ENCODE measurements at regions not wholly inside any gene's neighbourhood (a gene's known extent, or its start where the extent isn't known, plus 50 kb on each side); places are given as distances from the start of the nearest gene placed in this dataset.

- DNase-seq, result no peak
Observed at GRCh38 chr2:133816037-133816436, 247.8 kb upstream of the NCKAP5 start.

GRCh38 chr2:133817680-133818566, 249.7 kb upstream of the NCKAP5 start:
- no peak for DNase-seq

- no peak for DNase-seq
Observed at GRCh38 chr2:133818661-133819060, 250.4 kb upstream of the NCKAP5 start.

- no peak for DNase-seq
Observed at GRCh38 chr2:133819906-133820305, 251.6 kb upstream of the NCKAP5 start.

GRCh38 chr2:133821107-133821760, 253.0 kb upstream of the NCKAP5 start:
- DNase-seq, result no peak

GRCh38 chr2:133822517-133823225, 254.4 kb upstream of the NCKAP5 start:
- no peak for DNase-seq

GRCh38 chr2:133823226-133823550, 254.9 kb upstream of the NCKAP5 start:
- no peak for DNase-seq

- no peak for DNase-seq
Observed at GRCh38 chr2:133824869-133825268, 256.6 kb upstream of the NCKAP5 start.

- no peak for DNase-seq
Observed at GRCh38 chr2:133825778-133826177, 257.5 kb upstream of the NCKAP5 start.

- DNase-seq, result no peak
Observed at GRCh38 chr2:133828913-133829312, 260.6 kb upstream of the NCKAP5 start.

GRCh38 chr2:133829450-133830020, 261.3 kb upstream of the NCKAP5 start:
- no peak for DNase-seq

- DNase-seq, result no peak
Observed at GRCh38 chr2:133833746-133834145, 265.5 kb upstream of the NCKAP5 start.

GRCh38 chr2:133835821-133836619, 267.8 kb upstream of the NCKAP5 start:
- DNase-seq, result no peak

- DNase-seq, result no peak
Observed at GRCh38 chr2:133836691-133837345, 268.6 kb upstream of the NCKAP5 start.

- no peak for DNase-seq
Observed at GRCh38 chr2:133837441-133838094, 269.3 kb upstream of the NCKAP5 start.

- DNase-seq, result no peak
Observed at GRCh38 chr2:133838642-133839365, 270.5 kb upstream of the NCKAP5 start.

- no peak for DNase-seq
Observed at GRCh38 chr2:133839677-133840076, 271.4 kb upstream of the NCKAP5 start.

GRCh38 chr2:133840761-133841160, 272.5 kb upstream of the NCKAP5 start:
- DNase-seq, result no peak

- DNase-seq, result no peak
Observed at GRCh38 chr2:133841900-133842299, 273.6 kb upstream of the NCKAP5 start.

- no peak for DNase-seq
Observed at GRCh38 chr2:133842446-133842845, 274.2 kb upstream of the NCKAP5 start.

- no peak for DNase-seq
Observed at GRCh38 chr2:133843091-133843490, 274.8 kb upstream of the NCKAP5 start.
